ENCODE measurements at regions not wholly inside any gene's neighbourhood (a gene's known extent, or its start where the extent isn't known, plus 50 kb on each side); places are given as distances from the start of the nearest gene placed in this dataset.

DNA sequence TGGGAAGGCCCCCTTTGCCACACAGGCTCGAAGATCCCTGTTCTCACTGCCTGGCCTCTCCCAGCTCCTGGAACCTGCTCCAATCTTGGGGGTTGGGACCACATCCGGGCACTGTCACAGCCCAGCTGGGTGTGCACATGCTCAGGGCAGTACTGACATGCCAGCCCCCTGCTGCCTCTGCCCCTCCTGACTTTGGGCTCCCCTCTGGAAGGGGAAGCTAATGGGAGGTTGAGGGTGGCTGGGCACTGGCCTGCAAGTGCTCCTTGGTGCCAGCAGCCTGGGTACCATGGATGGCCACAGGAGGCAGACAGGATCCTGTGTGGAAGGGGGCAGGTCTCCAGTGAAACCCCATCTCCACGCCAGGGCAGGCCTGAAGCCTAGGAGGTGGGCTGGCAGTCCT, 126.1 kb upstream of the NOL4 start (continued):
- TF ChIP-seq SP2 (IDR thresholded peaks at IDR 0.05; ENCODE audit: low read length): no peak
